ENCODE measurements at regions not wholly inside any gene's neighbourhood (a gene's known extent, or its start where the extent isn't known, plus 50 kb on each side); places are given as distances from the start of the nearest gene placed in this dataset.

DNA sequence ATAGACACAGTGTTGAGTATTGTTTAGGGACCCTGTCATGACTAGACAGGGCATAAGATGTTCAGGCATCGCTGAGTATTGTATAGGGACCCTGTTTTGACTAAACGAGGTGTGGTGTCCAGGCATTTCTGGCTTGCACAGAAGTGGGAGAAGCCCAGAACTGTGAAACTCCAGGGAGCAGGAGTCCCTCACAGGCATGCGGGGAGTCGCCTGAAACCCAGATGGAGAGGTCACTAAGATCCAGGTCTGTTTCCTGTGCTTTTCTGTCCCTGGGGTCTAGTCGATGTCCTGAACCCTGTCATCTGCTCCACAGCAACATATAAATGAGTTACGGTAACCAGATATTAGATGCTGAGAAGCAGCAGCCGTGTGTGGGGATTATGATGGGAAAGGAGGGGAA, 469.0 kb upstream of the SALL3 start:
- TF ChIP-seq, protein P1, sequence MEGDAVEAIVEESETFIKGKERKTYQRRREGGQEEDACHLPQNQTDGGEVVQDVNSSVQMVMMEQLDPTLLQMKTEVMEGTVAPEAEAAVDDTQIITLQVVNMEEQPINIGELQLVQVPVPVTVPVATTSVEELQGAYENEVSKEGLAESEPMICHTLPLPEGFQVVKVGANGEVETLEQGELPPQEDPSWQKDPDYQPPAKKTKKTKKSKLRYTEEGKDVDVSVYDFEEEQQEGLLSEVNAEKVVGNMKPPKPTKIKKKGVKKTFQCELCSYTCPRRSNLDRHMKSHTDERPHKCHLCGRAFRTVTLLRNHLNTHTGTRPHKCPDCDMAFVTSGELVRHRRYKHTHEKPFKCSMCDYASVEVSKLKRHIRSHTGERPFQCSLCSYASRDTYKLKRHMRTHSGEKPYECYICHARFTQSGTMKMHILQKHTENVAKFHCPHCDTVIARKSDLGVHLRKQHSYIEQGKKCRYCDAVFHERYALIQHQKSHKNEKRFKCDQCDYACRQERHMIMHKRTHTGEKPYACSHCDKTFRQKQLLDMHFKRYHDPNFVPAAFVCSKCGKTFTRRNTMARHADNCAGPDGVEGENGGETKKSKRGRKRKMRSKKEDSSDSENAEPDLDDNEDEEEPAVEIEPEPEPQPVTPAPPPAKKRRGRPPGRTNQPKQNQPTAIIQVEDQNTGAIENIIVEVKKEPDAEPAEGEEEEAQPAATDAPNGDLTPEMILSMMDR (conservative IDR thresholded peaks at IDR 0.05; ENCODE audit: low read length) = no peak
- TF ChIP-seq EZH2phosphoT487 (IDR thresholded peaks at IDR 0.05; ENCODE audit: borderline replicate concordance, low read depth, low read length) = no peak
